Osteocyte (in vitro differentiated cells): ENCODE measurements at regions not wholly inside any gene's neighbourhood (a gene's known extent, or its start where the extent isn't known, plus 50 kb on each side); places are given as distances from the start of the nearest gene placed in this dataset.

Source experiments
- DNase-seq: peaks from one replicate; pipeline ENCODE4 v3.0.0; 2021; ENCODE audit warnings: mixed read lengths; ENCODE audit not compliant: unreplicated experiment; ENCODE audit errors: extremely low spot score
- H3K27ac Mint-ChIP-seq: one replicate; pipeline ENCODE4 v1.8.0; 2021; ENCODE audit warnings: mild to moderate bottlenecking, mixed read lengths; ENCODE audit not compliant: unreplicated experiment
- H3K27me3 Mint-ChIP-seq: one replicate; pipeline ENCODE4 v1.8.0; 2021; ENCODE audit warnings: mixed read lengths; ENCODE audit not compliant: unreplicated experiment
- H3K36me3 Mint-ChIP-seq: one replicate; pipeline ENCODE4 v1.8.0; 2021; ENCODE audit warnings: mixed read lengths; ENCODE audit not compliant: unreplicated experiment
- H3K4me1 Mint-ChIP-seq: one replicate; pipeline ENCODE4 v1.8.0; 2021; ENCODE audit warnings: mixed read lengths; ENCODE audit not compliant: unreplicated experiment
- H3K4me3 Mint-ChIP-seq: one replicate; pipeline ENCODE4 v1.8.0; 2021; ENCODE audit warnings: mild to moderate bottlenecking, moderate library complexity, mixed read lengths; ENCODE audit not compliant: unreplicated experiment
- H3K9me3 Mint-ChIP-seq: one replicate; pipeline ENCODE4 v1.8.0; 2021; ENCODE audit warnings: mixed read lengths; ENCODE audit not compliant: unreplicated experiment
- CTCF ChIP-seq: fragments of 200-600 bp; sonication (generic); IDR thresholded peaks from 2 replicates; pipeline ENCODE4 v1.5.0; 2021; ENCODE audit warnings: antibody characterized with exemption, mild to moderate bottlenecking, moderate library complexity

GRCh38 chr3:38990621-38991020 is 61.1 kb downstream of the SCN11A start:
- no peak for DNase-seq
- no peaks in the 10 kb centered on the region for H3K27me3 Mint-ChIP-seq
- H3K4me1 Mint-ChIP-seq: peaks cover 13% of the 10 kb centered on the region
- no peak for TF ChIP-seq CTCF
- no peak overlapping the region for H3K4me3 Mint-ChIP-seq
- no peaks in the 10 kb centered on the region for H3K9me3 Mint-ChIP-seq
- H3K36me3 Mint-ChIP-seq: no peaks in the 10 kb centered on the region
- H3K27ac Mint-ChIP-seq: no peak overlapping the region

- H3K9me3 Mint-ChIP-seq: no peaks in the 10 kb centered on the region
- H3K4me1 Mint-ChIP-seq: peaks cover 13% of the 10 kb centered on the region
- no peak overlapping the region for H3K27ac Mint-ChIP-seq
- TF ChIP-seq CTCF: no peak
- peak; percentile 34 for DNase-seq
- H3K36me3 Mint-ChIP-seq: no peaks in the 10 kb centered on the region
- H3K27me3 Mint-ChIP-seq: no peaks in the 10 kb centered on the region
- H3K4me3 Mint-ChIP-seq: no peak overlapping the region
Measured at GRCh38 chr3:38989917-38990510, 61.7 kb downstream of the SCN11A start.

- no peak for TF ChIP-seq CTCF
- H3K27me3 Mint-ChIP-seq: no peaks in the 10 kb centered on the region
- H3K4me1 Mint-ChIP-seq: peaks cover 13% of the 10 kb centered on the region
- no peaks in the 10 kb centered on the region for H3K36me3 Mint-ChIP-seq
- no peak overlapping the region for H3K4me3 Mint-ChIP-seq
- H3K27ac Mint-ChIP-seq: no peak overlapping the region
- no peaks in the 10 kb centered on the region for H3K9me3 Mint-ChIP-seq
- peak; percentile 34 for DNase-seq
Measured at GRCh38 chr3:38988955-38989354, 62.8 kb downstream of the SCN11A start.

GRCh38 chr3:38987456-38987855 is 64.3 kb downstream of the SCN11A start:
- TF ChIP-seq CTCF: no peak
- H3K9me3 Mint-ChIP-seq: no peaks in the 10 kb centered on the region
- no peaks in the 10 kb centered on the region for H3K36me3 Mint-ChIP-seq
- H3K27ac Mint-ChIP-seq: no peak overlapping the region
- peak; percentile 56 for DNase-seq
- H3K4me1 Mint-ChIP-seq: peaks cover 9% of the 10 kb centered on the region
- no peak overlapping the region for H3K4me3 Mint-ChIP-seq
- H3K27me3 Mint-ChIP-seq: no peaks in the 10 kb centered on the region

- no peak for TF ChIP-seq CTCF
- no peaks in the 10 kb centered on the region for H3K36me3 Mint-ChIP-seq
- H3K4me1 Mint-ChIP-seq: peaks cover 3% of the 10 kb centered on the region
- peak; percentile 3 for DNase-seq
- no peak overlapping the region for H3K4me3 Mint-ChIP-seq
- no peaks in the 10 kb centered on the region for H3K27me3 Mint-ChIP-seq
- no peaks in the 10 kb centered on the region for H3K9me3 Mint-ChIP-seq
- no peak overlapping the region for H3K27ac Mint-ChIP-seq
Measured at GRCh38 chr3:38986901-38987300, 64.8 kb downstream of the SCN11A start.
